ENCODE measurements at regions not wholly inside any gene's neighbourhood (a gene's known extent, or its start where the extent isn't known, plus 50 kb on each side); places are given as distances from the start of the nearest gene placed in this dataset.
"Not testable (repeated sequence)": the region's sequence is repeated elsewhere in the genome, so short reads cannot be mapped to it uniquely, and the experiment has no call there.

DNA sequence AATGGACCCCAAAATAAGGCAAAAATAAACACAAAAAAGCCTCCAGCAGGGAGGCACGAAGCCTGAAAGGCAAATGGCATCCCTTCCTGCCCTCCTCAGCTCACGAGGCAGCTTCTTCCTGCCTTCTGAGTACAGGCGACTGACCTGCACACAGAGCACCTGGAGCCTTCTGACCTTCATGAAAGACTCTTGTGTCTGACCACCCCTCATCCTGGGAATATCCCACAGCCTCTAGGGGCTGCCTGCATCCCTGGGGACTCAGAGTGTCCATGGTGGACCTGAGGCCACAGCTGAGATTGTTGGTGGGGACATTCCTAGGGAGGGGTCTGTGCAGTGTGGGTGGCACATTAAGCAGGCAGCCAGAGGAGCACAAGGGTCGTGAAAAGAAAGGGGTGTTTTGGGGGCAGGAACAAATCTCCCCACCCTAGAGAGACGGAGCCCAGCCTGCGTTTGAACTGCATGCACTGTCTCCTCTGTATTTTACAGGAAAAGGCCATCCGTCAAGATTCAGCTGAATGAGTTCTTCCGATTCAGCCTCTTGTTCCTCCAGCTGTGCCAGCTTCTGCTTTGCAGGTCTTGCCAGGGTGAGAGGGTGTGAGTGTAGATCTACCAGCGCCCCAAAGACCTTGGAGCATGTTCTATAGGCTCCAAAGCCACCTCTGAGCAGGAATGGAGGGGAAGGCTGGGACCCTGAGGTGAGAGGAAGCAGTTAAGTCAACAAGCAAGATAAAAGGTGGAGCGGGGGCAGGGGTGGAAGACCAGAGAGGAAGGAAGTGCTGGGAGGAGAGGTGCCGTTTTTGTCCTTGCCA is 80.4 kb upstream of the MEF2A start:
- Mint-ChIP-seq H3K9me3 (no peaks in the 10 kb centered on the region), H3K4me1 (peaks cover 14 to 16% of the 10 kb centered on the region in 2 donors), H3K27me3 (ENCODE audit: low read depth in 3 of 3) (peaks cover 9 to 18% (median 14%) of the 10 kb centered on the region in 3 donors), H3K27ac (no peak overlapping the region), H3K36me3 (no peaks in the 10 kb centered on the region), H3K4me3 (peak overlapping the region in 2 of 5 donors; percentile 21 to 29)
- DNase-seq = no peak

DNA sequence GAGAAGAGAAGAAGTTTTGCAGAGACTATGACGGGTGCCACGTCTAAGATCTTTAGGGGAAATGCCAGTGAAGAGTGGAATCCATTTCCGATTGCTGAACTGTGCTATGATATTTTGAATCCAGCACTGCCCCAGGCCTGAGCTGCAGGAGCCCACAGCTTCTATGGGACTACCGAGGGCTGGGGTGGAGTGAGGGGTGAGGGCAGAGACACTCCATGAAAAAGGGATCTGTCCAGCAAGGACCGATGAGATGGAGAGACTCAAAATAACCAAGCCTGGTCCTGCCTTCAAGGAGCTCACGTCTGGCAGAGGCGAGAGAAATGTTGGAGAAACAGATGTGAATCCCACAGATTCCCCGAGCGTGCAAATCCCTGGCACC is 79.8 kb upstream of the MEF2A start:
- peaks cover 14 to 16% of the 10 kb centered on the region in 2 donors for H3K4me1 Mint-ChIP-seq
- H3K4me3 Mint-ChIP-seq = peak overlapping the region in 3 of 5 donors; percentile 21 to 33 (median 29)
- H3K27ac Mint-ChIP-seq = no peak overlapping the region

DNA sequence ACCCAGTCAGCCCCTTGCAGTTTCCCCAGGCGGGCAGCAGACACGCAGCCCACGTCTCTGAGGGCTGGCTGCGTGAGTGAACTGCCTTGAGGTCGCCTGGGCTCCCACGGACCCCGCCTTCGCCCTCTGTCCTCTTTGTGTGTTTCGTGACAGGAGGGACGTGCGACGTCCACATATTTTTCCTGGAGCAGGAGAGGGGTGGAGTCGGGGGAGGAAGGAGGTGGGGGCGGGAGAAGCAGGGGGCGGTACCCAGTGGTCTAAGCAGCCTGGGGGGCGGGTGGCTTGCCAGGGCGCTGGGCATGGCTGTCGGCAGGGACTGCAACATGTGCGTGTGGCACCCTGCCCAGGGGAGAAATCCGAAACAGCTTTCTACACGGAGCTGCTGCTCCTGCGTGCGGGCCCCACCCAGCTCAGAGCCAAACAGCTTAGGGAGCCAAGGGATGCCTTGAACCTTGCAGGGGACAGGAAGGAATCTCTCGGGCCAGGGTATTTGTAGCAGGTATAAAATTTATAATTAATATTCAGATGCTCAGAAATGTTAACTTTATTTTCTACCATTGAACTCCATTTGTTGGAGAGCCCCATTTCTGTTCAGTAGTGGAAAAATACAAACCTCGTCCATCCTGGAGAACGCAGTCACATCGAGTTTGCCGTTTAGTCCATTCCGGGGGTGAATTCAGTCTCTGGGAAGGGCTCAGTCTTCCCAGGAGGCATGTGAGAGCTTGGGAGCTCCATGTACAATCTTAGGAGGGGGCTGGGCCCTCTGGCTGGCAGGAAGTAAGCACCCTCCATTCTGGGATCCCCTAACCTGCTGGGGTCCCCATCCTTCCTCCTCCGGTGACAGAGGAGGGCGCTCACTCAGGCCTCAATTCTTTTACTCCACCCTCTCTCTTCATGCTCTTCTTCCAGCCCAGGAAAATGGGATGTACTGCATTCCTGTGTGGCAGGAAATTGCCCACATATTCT is 79.1 kb upstream of the MEF2A start:
- no peak overlapping the region for H3K27ac Mint-ChIP-seq
- H3K4me1 Mint-ChIP-seq = peaks cover 14 to 16% of the 10 kb centered on the region in 2 donors
- peak overlapping the region in 4 of 5 donors; percentile 19 to 33 (median 26) for H3K4me3 Mint-ChIP-seq
- peaks cover 12 to 18% (median 14%) of the 10 kb centered on the region in 3 donors for H3K27me3 Mint-ChIP-seq (ENCODE audit: low read depth in 3 of 3)
- H3K9me3 Mint-ChIP-seq = no peaks in the 10 kb centered on the region
- H3K36me3 Mint-ChIP-seq = no peaks in the 10 kb centered on the region
- no peak for DNase-seq

More for the DNA sequence above, 79.8 kb upstream of the MEF2A start:
- H3K27me3 Mint-ChIP-seq (ENCODE audit: low read depth in 3 of 3) = peaks cover 9 to 18% (median 14%) of the 10 kb centered on the region in 3 donors
- no peak for DNase-seq
- no peaks in the 10 kb centered on the region for H3K9me3 Mint-ChIP-seq
- H3K36me3 Mint-ChIP-seq = no peaks in the 10 kb centered on the region

DNA sequence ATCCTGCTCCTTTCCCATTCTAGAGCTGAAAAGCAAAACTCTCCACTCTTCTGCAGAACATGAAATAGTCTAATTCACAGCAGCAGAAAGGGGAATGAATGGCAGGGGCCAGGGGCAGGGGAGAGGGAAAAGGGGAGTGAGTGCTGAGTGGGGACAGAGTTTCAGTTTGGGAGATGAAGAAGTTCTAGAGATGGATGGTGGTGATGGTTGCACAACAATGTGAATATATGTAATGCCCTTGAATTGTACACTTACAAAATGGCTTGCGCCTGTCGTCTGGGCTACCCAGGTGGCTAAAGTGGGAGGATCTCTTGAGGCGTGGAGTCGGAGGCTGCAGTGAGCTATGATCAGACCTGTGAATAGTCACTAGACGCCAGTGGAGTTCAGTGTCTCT is 78.5 kb upstream of the MEF2A start:
- H3K27me3 Mint-ChIP-seq (ENCODE audit: low read depth in 3 of 3) = peaks cover 12 to 18% (median 14%) of the 10 kb centered on the region in 3 donors
- no peak overlapping the region for H3K27ac Mint-ChIP-seq
- no peak overlapping the region for H3K4me3 Mint-ChIP-seq
- H3K4me1 Mint-ChIP-seq = peaks cover 14 to 16% of the 10 kb centered on the region in 2 donors
- no peaks in the 10 kb centered on the region for H3K36me3 Mint-ChIP-seq
- DNase-seq = no peak
- H3K9me3 Mint-ChIP-seq = no peaks in the 10 kb centered on the region

DNA sequence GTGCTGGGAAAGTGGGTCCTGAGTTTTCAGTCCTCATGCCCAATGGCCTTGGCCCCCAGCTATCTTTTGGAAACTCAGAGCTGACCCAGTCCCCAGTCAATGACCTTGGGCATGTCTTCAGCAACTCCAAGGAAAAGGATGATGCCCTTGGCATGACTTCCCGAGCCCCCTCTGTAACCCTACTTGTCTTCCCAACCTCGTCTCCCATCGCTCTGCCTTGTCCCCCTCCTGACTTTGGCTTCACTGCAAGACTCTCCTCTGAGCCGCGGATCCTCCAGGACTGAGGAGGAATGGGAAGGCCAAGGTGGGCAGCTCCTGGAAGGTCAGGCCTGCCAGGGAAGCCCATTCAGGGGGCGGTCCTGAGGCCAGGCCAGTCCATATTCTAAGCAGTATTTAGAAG is 73.5 kb upstream of the MEF2A start:
- H3K4me1 Mint-ChIP-seq = peaks cover 14 to 15% of the 10 kb centered on the region in 2 donors
- H3K27ac Mint-ChIP-seq = no peak overlapping the region
- no peaks in the 10 kb centered on the region for H3K9me3 Mint-ChIP-seq
- H3K36me3 Mint-ChIP-seq = no peaks in the 10 kb centered on the region
- no peak for DNase-seq
- peaks cover 2 to 10% (median 7%) of the 10 kb centered on the region in 3 donors for H3K27me3 Mint-ChIP-seq (ENCODE audit: low read depth in 3 of 3)
- H3K4me3 Mint-ChIP-seq = no peak overlapping the region

DNA sequence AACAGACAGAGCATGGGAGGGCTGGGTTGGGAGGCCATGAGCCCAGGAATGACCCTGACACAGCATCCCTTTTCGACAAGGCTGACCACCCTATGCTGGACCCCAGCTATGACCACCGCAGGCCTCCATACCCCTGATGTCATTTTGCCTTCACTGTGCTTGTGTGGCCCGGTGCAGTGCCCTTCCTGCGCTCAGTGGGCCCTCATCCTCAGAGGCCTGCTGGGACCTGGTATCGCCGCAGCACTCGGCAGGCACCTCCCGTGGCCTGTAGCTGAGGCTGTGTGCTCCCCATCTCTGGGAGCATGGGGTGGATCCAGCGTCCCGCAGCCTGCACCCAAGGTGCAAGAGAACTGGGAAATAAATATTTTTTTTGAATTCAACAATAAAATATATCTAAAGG is 73.1 kb upstream of the MEF2A start:
- Mint-ChIP-seq H3K27me3 (ENCODE audit: low read depth in 3 of 3) (peaks cover 0 to 9% (median 6%) of the 10 kb centered on the region in 3 donors), H3K4me3 (no peak overlapping the region), H3K9me3 (no peaks in the 10 kb centered on the region), H3K4me1 (peaks cover 12 to 15% of the 10 kb centered on the region in 2 donors), H3K27ac (no peak overlapping the region), H3K36me3 (no peaks in the 10 kb centered on the region)
- no peak for DNase-seq

DNA sequence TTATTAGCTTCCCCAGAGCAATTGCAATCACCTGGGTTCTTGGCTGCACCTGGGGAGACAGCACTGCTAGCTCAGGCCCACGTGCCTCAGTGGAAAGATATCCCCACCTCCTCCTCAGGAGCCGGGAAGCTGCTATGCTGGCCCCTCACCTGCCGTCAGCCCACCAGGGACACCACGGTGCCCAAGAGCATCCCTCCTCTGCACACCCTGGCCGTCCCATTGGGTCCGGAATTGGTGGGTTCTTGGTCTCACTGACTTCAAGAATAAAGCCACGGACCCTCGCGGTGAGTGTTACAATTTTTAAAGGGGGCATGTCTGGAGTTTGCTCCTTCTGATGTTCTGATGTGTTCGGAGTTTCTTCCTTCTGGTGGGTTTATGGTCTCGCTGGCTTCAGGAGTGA is 72.3 kb upstream of the MEF2A start:
- H3K27me3 Mint-ChIP-seq (ENCODE audit: low read depth in 3 of 3) = peaks cover 0 to 6% (median 3%) of the 10 kb centered on the region in 3 donors
- DNase-seq = no peak
- H3K36me3 Mint-ChIP-seq = no peaks in the 10 kb centered on the region
- H3K9me3 Mint-ChIP-seq = no peaks in the 10 kb centered on the region
- H3K27ac Mint-ChIP-seq = no peak overlapping the region
- no peak overlapping the region for H3K4me3 Mint-ChIP-seq
- peaks cover 12 to 15% of the 10 kb centered on the region in 2 donors for H3K4me1 Mint-ChIP-seq

DNA sequence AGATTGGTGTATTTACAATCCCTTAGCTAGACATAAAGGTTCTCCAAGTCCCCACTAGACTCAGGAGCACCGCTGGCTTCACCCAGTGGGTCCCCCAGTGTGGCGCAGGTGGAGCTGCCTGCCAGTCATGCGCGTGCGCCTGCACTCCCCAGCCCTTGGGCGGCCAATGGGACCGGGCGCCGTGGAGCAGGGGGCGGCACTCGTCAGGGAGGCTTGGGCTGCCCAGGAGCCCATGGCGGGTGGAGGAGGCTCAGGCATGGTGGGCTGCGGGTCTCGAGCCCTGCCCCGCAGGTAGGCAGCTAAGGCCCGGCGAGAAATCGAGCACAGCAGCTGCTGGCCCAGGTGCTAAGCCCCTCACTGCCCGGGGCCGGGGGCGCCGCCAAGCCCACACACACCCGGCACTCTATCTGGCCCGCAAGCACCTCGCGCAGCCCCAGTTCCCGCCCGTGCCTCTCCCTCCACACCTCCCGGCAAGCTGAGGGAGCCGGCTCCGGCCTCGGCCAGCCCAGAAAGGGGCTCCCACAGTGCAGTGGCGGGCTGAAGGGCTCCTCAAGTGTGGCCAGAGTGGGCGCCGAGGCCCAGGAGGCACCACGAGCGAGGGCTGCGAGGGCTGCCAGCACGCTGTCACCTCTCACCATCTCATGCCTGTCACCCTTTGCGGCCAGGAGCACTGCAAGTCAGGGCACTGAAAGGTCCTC is 71.1 kb upstream of the MEF2A start:
- not testable (repeated sequence) for H3K4me3 Mint-ChIP-seq; H3K36me3 Mint-ChIP-seq; H3K9me3 Mint-ChIP-seq; H3K27me3 Mint-ChIP-seq (ENCODE audit: low read depth in 3 of 3); DNase-seq; H3K27ac Mint-ChIP-seq
- peaks cover 12 to 15% of the 10 kb centered on the region in 2 donors for H3K4me1 Mint-ChIP-seq

DNA sequence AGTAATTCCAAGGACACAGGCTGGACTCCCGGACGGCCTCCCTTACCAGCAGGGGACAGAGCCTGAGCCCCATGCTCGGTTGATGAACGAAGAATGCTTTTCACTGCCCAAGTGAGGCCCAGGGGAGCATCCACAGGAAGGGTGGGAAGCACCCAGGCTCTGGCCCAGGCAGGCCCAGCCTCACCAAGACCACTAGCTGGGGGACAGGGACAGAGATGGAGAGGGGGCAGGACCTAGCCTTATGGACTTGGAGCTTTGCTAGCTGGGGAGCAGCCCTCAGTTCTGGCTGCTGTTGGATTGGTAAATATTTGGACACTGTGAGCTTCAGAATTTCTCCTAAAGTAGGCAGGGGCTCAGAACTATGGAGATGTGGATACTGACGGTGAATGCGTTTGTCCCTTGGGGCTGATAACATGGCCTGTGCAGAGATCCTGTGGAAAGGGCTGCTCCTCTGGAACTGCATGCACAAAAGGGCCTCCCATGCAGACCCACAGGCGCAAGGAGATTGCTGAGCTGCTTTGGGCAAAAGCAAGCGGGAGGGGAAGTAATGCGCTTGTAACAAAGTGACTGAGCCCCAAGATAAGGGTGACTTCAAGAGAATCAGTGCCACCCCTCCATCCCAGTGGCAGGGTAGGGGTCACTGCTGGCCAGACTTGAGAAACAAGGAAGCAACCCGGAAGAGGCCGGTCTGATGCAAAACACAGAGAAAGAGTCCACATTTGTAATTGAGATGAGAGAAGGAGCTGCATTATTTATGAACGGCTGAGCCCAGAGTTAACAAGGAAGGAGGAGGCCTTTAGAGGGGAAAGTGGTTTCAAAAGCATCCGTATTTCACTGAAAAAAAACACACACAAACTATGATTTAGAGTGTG is 70.1 kb upstream of the MEF2A start:
- DNase-seq = no peak
- H3K27ac Mint-ChIP-seq = peak overlapping the region in 3 of 6 donors; percentile 8 to 55 (median 52)
- H3K4me3 Mint-ChIP-seq = peak overlapping the region in 4 of 5 donors; percentile 24 to 66 (median 46)
- H3K27me3 Mint-ChIP-seq (ENCODE audit: low read depth in 3 of 3) = peaks cover 2 to 10% (median 6%) of the 10 kb centered on the region in 3 donors
- H3K4me1 Mint-ChIP-seq = peaks cover 12 to 15% of the 10 kb centered on the region in 2 donors
- no peaks in the 10 kb centered on the region for H3K36me3 Mint-ChIP-seq
- H3K9me3 Mint-ChIP-seq = no peaks in the 10 kb centered on the region

DNA sequence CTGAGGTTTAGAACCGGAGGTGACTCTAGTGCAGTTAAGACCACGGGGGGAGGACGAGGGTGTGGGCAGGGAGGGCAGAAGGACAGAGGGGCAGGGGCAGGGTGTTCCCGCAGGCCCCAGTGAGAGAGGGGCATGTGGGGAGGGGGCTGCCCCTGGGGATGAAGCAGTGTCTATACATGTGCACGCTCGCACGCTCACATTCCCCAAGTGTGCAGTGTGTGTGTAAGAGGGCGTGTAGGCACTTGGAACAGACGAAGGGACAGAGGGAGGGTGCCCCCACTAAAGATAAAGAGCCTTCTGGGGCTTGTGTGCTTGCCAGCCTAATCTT is 69.5 kb upstream of the MEF2A start:
- Mint-ChIP-seq H3K4me3 (peak overlapping the region in 2 of 5 donors; percentile 64 to 66), H3K9me3 (no peaks in the 10 kb centered on the region), H3K27me3 (ENCODE audit: low read depth in 3 of 3) (peaks cover 2 to 10% (median 6%) of the 10 kb centered on the region in 3 donors), H3K27ac (peak overlapping the region in 1 of 6 donors; percentile 52), H3K36me3 (no peaks in the 10 kb centered on the region), H3K4me1 (peaks cover 12 to 15% of the 10 kb centered on the region in 2 donors)
- DNase-seq = no peak

DNA sequence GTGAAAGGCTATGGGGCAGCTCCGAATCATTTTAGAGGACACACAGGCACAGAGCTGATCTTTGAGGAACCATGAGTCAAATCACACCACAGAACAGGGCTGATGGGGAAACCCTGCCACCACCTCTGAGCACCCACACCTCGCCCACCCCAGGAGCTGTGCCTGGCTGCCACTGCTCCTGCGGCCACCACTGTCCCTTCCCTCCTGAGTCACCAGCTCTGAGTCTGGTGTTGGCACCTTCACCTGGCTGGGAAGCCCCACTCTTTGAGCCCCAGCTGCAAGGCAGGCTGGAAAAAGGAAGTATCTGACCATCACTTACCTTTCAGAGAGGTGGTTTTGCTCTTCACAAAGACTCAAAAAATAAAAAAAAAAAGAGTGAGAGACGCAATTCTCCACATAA is 63.6 kb upstream of the MEF2A start:
- no peaks in the 10 kb centered on the region for H3K36me3 Mint-ChIP-seq
- peaks cover 16 to 30% of the 10 kb centered on the region in 2 donors for H3K4me1 Mint-ChIP-seq
- peaks cover 8 to 17% (median 13%) of the 10 kb centered on the region in 3 donors for H3K27me3 Mint-ChIP-seq (ENCODE audit: low read depth in 3 of 3)
- peak overlapping the region in 2 of 6 donors; percentile 53 to 87 for H3K27ac Mint-ChIP-seq
- H3K9me3 Mint-ChIP-seq = no peaks in the 10 kb centered on the region
- peak overlapping the region in 1 of 5 donors; percentile 56 for H3K4me3 Mint-ChIP-seq
- DNase-seq = peak; percentile 24 to 56 (median 42)

DNA sequence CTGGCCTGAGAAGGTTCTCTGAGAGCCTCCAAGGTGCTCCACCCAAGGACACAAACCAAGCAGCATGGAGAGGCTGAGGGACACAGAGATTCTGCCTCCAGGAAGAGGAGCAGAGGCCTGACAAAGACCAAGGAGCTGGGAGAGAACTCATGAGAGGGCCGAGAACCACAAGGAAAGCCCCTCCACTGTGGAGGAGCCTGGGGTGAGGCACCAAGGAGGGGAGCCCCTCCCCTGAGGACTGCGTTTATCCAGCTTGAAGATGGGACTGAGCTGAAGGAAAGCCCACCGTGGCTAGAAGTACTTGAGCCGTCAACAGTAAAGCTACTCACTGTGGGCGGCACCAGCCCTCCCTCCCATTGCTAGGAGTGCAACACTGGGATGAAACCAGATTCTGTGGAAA is 63.1 kb upstream of the MEF2A start:
- Mint-ChIP-seq H3K36me3 (no peaks in the 10 kb centered on the region), H3K4me3 (peak overlapping the region in 1 of 5 donors; percentile 56), H3K27me3 (ENCODE audit: low read depth in 3 of 3) (peaks cover 8 to 17% (median 13%) of the 10 kb centered on the region in 3 donors), H3K4me1 (peaks cover 20 to 35% of the 10 kb centered on the region in 2 donors), H3K27ac (peak overlapping the region in 3 of 6 donors; percentile 11 to 87 (median 60)), H3K9me3 (no peaks in the 10 kb centered on the region)
- no peak for DNase-seq
